ENCODE measurements at regions not wholly inside any gene's neighbourhood (a gene's known extent, or its start where the extent isn't known, plus 50 kb on each side); places are given as distances from the start of the nearest gene placed in this dataset.

GRCh38 chr15:81926981-81927380 lies 118.8 kb downstream of the MEX3B start:
- POLR2A ChIA-PET: no interaction called here
- H3K79me2 ChIP-seq (ENCODE audit: insufficient read depth): no peaks in the 10 kb centered on the region
- no peak overlapping the region for H3K9ac ChIP-seq
- H3K36me3 ChIP-seq (replicated peaks in 1 of 2; ENCODE audit: control insufficient read depth in 1 of 2, insufficient read depth in 2 of 2, low read length in 1 of 2): no peaks in the 10 kb centered on the region
- no peaks in the 10 kb centered on the region for H3F3A ChIP-seq (replicated peaks; ENCODE audit: insufficient read depth)
- 66% methylated on average over 6 of the region's 6 CpGs for WGBS (ENCODE audit: low lambda C conversion rate)
- no peak overlapping the region for H3K4me2 ChIP-seq
- no peak overlapping the region for H3K27ac ChIP-seq (ENCODE audit: low read depth in 2 of 2, low read length in 1 of 2)
- H3K27me3 ChIP-seq (ENCODE audit: insufficient read depth): no peaks in the 10 kb centered on the region
- TF ChIP-seq TEAD4 (IDR thresholded peaks at IDR 0.05; ENCODE audit: borderline replicate concordance, insufficient read depth): no peak
- no peak for TF ChIP-seq FOXM1 (IDR thresholded peaks at IDR 0.05; ENCODE audit: low read depth)
- no peak for TF ChIP-seq GATA2 (CRISPR knock-in tag; IDR thresholded peaks at IDR 0.05)
- TF ChIP-seq MEF2A (IDR thresholded peaks at IDR 0.05; ENCODE audit: borderline replicate concordance, low read depth): no peak
- TF ChIP-seq JUND (IDR thresholded peaks at IDR 0.05): no peak
- no peak for TF ChIP-seq TAF1 (IDR thresholded peaks at IDR 0.05; ENCODE audit: borderline replicate concordance, low read depth, low read length)
- H3K4me3 ChIP-seq (ENCODE audit: low read depth in 2 of 2, low read length in 1 of 2): no peak overlapping the region
- H3K9me2 ChIP-seq: no peaks in the 10 kb centered on the region
- H3K9me3 ChIP-seq: no peaks in the 10 kb centered on the region; the same call in 1 of the 2 replicates
- no peak overlapping the region for H2AFZ ChIP-seq (ENCODE audit: low read depth)
- H4K20me1 ChIP-seq (ENCODE audit: insufficient read depth): no peaks in the 10 kb centered on the region
- CTCF ChIA-PET: interaction anchor here (0.6 to 0.7 kb wide), 2 partner anchors 10 to 36 kb away, joined by 3 read pairs; no protein-coding TSS in a partner anchor
- H3K4me1 ChIP-seq (ENCODE audit: control insufficient read depth in 1 of 2, insufficient read depth in 2 of 2, low read depth in 1 of 2, low read length in 1 of 2): no peaks in the 10 kb centered on the region
- DNase-seq: no peak

- DNase-seq: no peak
- Histone ChIP-seq H3K4me3 (ENCODE audit: low read depth in 2 of 2, low read length in 1 of 2) (no peak overlapping the region), H3K9ac (no peak overlapping the region), H2AFZ (ENCODE audit: low read depth) (no peak overlapping the region), H3K27me3 (ENCODE audit: insufficient read depth) (no peaks in the 10 kb centered on the region), H4K20me1 (ENCODE audit: insufficient read depth) (no peaks in the 10 kb centered on the region), H3K9me3 (peaks cover 3% of the 10 kb centered on the region), H3K36me3 (replicated peaks in 1 of 2; ENCODE audit: control insufficient read depth in 1 of 2, insufficient read depth in 2 of 2, low read length in 1 of 2) (no peaks in the 10 kb centered on the region), H3K4me1 (ENCODE audit: control insufficient read depth in 1 of 2, insufficient read depth in 2 of 2, low read depth in 1 of 2, low read length in 1 of 2) (no peaks in the 10 kb centered on the region), H3K9me2 (no peaks in the 10 kb centered on the region), H3F3A (replicated peaks; ENCODE audit: insufficient read depth) (no peaks in the 10 kb centered on the region), H3K79me2 (ENCODE audit: insufficient read depth) (no peaks in the 10 kb centered on the region), H3K27ac (ENCODE audit: low read depth in 2 of 2, low read length in 1 of 2) (no peak overlapping the region), H3K4me2 (no peak overlapping the region)
- WGBS (ENCODE audit: low lambda C conversion rate): 52% methylated on average over 4 of the region's 4 CpGs
- ChIA-PET CTCF (no interaction called here), POLR2A (no interaction called here)
- TF ChIP-seq ZBTB33 (IDR thresholded peaks at IDR 0.05; ENCODE audit: borderline replicate concordance, low read depth) (no peak), ELF1 (IDR thresholded peaks at IDR 0.05) (no peak), POLR2AphosphoS5 (IDR thresholded peaks at IDR 0.05; ENCODE audit: low read depth, low read length) (no peak), NFIC (IDR thresholded peaks at IDR 0.05; ENCODE audit: borderline replicate concordance) (no peak), GATA2 (CRISPR knock-in tag; IDR thresholded peaks at IDR 0.05) (no peak), USF1 (IDR thresholded peaks at IDR 0.05; ENCODE audit: borderline replicate concordance, low read depth) (no peak), PBX3 (IDR thresholded peaks at IDR 0.05) (no peak)
These were observed 121.1 kb downstream of the MEX3B start for GRCh38 chr15:81924729-81925128.
